Ishikawa (cell line): ENCODE measurements at regions not wholly inside any gene's neighbourhood (a gene's known extent, or its start where the extent isn't known, plus 50 kb on each side); places are given as distances from the start of the nearest gene placed in this dataset.

Experiments
- CREB1 ChIP-seq: IDR thresholded peaks from 2 replicates; pipeline ENCODE4 v1.6.1; 2012; ENCODE audit warnings: low read depth
- EP300 ChIP-seq: IDR thresholded peaks from 2 replicates; pipeline ENCODE4 v1.6.1; 2012; ENCODE audit warnings: borderline replicate concordance
- FOXM1 ChIP-seq: IDR thresholded peaks from 2 replicates; pipeline ENCODE4 v1.6.1; 2012; ENCODE audit warnings: low read depth, borderline replicate concordance
- MAX ChIP-seq: IDR thresholded peaks from 2 replicates; pipeline ENCODE4 v1.6.1; 2012
- REST ChIP-seq: IDR thresholded peaks from 2 replicates; pipeline ENCODE4 v1.6.1; 2012; ENCODE audit warnings: low read depth, mild to moderate bottlenecking
- TAF1 ChIP-seq: IDR thresholded peaks from 2 replicates; pipeline ENCODE4 v1.6.1; 2012; ENCODE audit warnings: low read depth, mild to moderate bottlenecking

GRCh38 chr3:102030661-102031060, 181.3 kb downstream of the NFKBIZ start:
- TF ChIP-seq CREB1: no peak
- TF ChIP-seq MAX: no peak
- TF ChIP-seq FOXM1: no peak
- no peak for TF ChIP-seq TAF1
- no peak for TF ChIP-seq EP300
- no peak for TF ChIP-seq REST
